ENCODE measurements at regions not wholly inside any gene's neighbourhood (a gene's known extent, or its start where the extent isn't known, plus 50 kb on each side); places are given as distances from the start of the nearest gene placed in this dataset.

GRCh38 chr14:89575386-89576061 is 158.5 kb upstream of the FOXN3 start:
- no peak for TF ChIP-seq TAF1 (IDR thresholded peaks at IDR 0.05; ENCODE audit: low read depth)
- no peak for TF ChIP-seq EP300 (conservative IDR thresholded peaks at IDR 0.05; ENCODE audit: poor library complexity, severe bottlenecking)
- Histone ChIP-seq H3K36me3 (ENCODE audit: insufficient read depth, low read length) (no peaks in the 10 kb centered on the region), H3K9ac (ENCODE audit: low read length) (no peak overlapping the region), H3K4me3 (ENCODE audit: low read length) (no peak overlapping the region), H3K9me2 (ENCODE audit: insufficient read depth, low read length) (no peaks in the 10 kb centered on the region), H3K79me2 (replicated peaks; ENCODE audit: insufficient read depth, low read length) (no peaks in the 10 kb centered on the region), H3K27me3 (ENCODE audit: insufficient read depth, low read depth, low read length) (no peaks in the 10 kb centered on the region), H3K4me2 (ENCODE audit: low read length) (no peak overlapping the region), H3F3A (ENCODE audit: insufficient read depth, low read length, poor library complexity, severe bottlenecking) (no peaks in the 10 kb centered on the region), H3K9me3 (ENCODE audit: low read length) (no peaks in the 10 kb centered on the region), H3K27ac (ENCODE audit: low read length) (no peak overlapping the region), H2AFZ (ENCODE audit: low read depth, low read length) (no peak overlapping the region), H4K20me1 (ENCODE audit: insufficient read depth) (no peaks in the 10 kb centered on the region)

- no peak overlapping the region for H3K9ac ChIP-seq (ENCODE audit: low read length)
- no peaks in the 10 kb centered on the region for H3K9me3 ChIP-seq (ENCODE audit: low read length)
- no peaks in the 10 kb centered on the region for H3K27me3 ChIP-seq (ENCODE audit: insufficient read depth, low read depth, low read length)
- TF ChIP-seq EZH2 (IDR thresholded peaks at IDR 0.05; ENCODE audit: borderline replicate concordance, insufficient read depth, low read length, poor library complexity, severe bottlenecking) (no peak), REST (IDR thresholded peaks at IDR 0.05; ENCODE audit: borderline replicate concordance) (no peak), CTCF (IDR thresholded peaks at IDR 0.05; ENCODE audit: poor library complexity, severe bottlenecking) (no peak), POLR2AphosphoS5 (IDR thresholded peaks at IDR 0.05) (no peak), SMC3 (conservative IDR thresholded peaks at IDR 0.05; ENCODE audit: poor library complexity) (no peak), MXI1 (conservative IDR thresholded peaks at IDR 0.05; ENCODE audit: poor library complexity, severe bottlenecking) (no peak), TAF1 (IDR thresholded peaks at IDR 0.05; ENCODE audit: low read depth) (no peak)
- H3K9me2 ChIP-seq (ENCODE audit: insufficient read depth, low read length) = no peaks in the 10 kb centered on the region
- H3K27ac ChIP-seq (ENCODE audit: low read length) = no peak overlapping the region
- no peak overlapping the region for H2AFZ ChIP-seq (ENCODE audit: low read depth, low read length)
- H3F3A ChIP-seq (ENCODE audit: insufficient read depth, low read length, poor library complexity, severe bottlenecking) = no peaks in the 10 kb centered on the region
- H3K79me2 ChIP-seq (replicated peaks; ENCODE audit: insufficient read depth, low read length) = no peaks in the 10 kb centered on the region
- H3K4me2 ChIP-seq (ENCODE audit: low read length) = no peak overlapping the region
- no peaks in the 10 kb centered on the region for H4K20me1 ChIP-seq (ENCODE audit: insufficient read depth)
- no peaks in the 10 kb centered on the region for H3K36me3 ChIP-seq (ENCODE audit: insufficient read depth, low read length)
- H3K4me3 ChIP-seq (ENCODE audit: low read length) = no peak overlapping the region
These were observed 157.4 kb upstream of the FOXN3 start for GRCh38 chr14:89574420-89574819.

GRCh38 chr14:89573399-89573657 is 156.3 kb upstream of the FOXN3 start:
- Histone ChIP-seq H3K36me3 (ENCODE audit: insufficient read depth, low read length) (no peaks in the 10 kb centered on the region), H4K20me1 (ENCODE audit: insufficient read depth) (no peaks in the 10 kb centered on the region), H3K79me2 (replicated peaks; ENCODE audit: insufficient read depth, low read length) (no peaks in the 10 kb centered on the region), H3K9me3 (ENCODE audit: low read length) (no peaks in the 10 kb centered on the region), H3F3A (ENCODE audit: insufficient read depth, low read length, poor library complexity, severe bottlenecking) (no peaks in the 10 kb centered on the region), H2AFZ (ENCODE audit: low read depth, low read length) (no peak overlapping the region), H3K4me3 (ENCODE audit: low read length) (no peak overlapping the region), H3K9me2 (ENCODE audit: insufficient read depth, low read length) (no peaks in the 10 kb centered on the region), H3K4me2 (ENCODE audit: low read length) (no peak overlapping the region), H3K9ac (ENCODE audit: low read length) (no peak overlapping the region), H3K27me3 (ENCODE audit: insufficient read depth, low read depth, low read length) (no peaks in the 10 kb centered on the region), H3K27ac (ENCODE audit: low read length) (no peak overlapping the region)
- TF ChIP-seq MXI1 (conservative IDR thresholded peaks at IDR 0.05; ENCODE audit: poor library complexity, severe bottlenecking) (no peak), EP300 (conservative IDR thresholded peaks at IDR 0.05; ENCODE audit: poor library complexity, severe bottlenecking) (no peak), REST (IDR thresholded peaks at IDR 0.05; ENCODE audit: borderline replicate concordance) (no peak), SMC3 (conservative IDR thresholded peaks at IDR 0.05; ENCODE audit: poor library complexity) (no peak), CTCF (IDR thresholded peaks at IDR 0.05; ENCODE audit: poor library complexity, severe bottlenecking) (no peak), TAF1 (IDR thresholded peaks at IDR 0.05; ENCODE audit: low read depth) (no peak), POLR2AphosphoS5 (IDR thresholded peaks at IDR 0.05) (no peak), RAD21 (conservative IDR thresholded peaks at IDR 0.05) (no peak), EZH2 (IDR thresholded peaks at IDR 0.05; ENCODE audit: borderline replicate concordance, insufficient read depth, low read length, poor library complexity, severe bottlenecking) (no peak)

Data from neural cell (in vitro differentiated cells).